GM19397 (cell line): ENCODE measurements at regions not wholly inside any gene's neighbourhood (a gene's known extent, or its start where the extent isn't known, plus 50 kb on each side); places are given as distances from the start of the nearest gene placed in this dataset.
"Not testable (repeated sequence)": the region's sequence is repeated elsewhere in the genome, so short reads cannot be mapped to it uniquely, and the experiment has no call there.

Experiments
- ATAC-seq: cut with Tn5 transposase; IDR thresholded peaks from one replicate; pipeline ENCODE4 v1.9.1; 2021; ENCODE audit warnings: mild to moderate bottlenecking, moderate library complexity; ENCODE audit not compliant: unreplicated experiment

- ATAC-seq: no peak
Measured at GRCh38 chr5:152184266-152184665, 220.8 kb downstream of the NMUR2 start.

- ATAC-seq: no peak
Measured at GRCh38 chr5:152181461-152181860, 223.6 kb downstream of the NMUR2 start.

- no peak for ATAC-seq
Measured at GRCh38 chr5:152178350-152178699, 226.8 kb downstream of the NMUR2 start.

DNA sequence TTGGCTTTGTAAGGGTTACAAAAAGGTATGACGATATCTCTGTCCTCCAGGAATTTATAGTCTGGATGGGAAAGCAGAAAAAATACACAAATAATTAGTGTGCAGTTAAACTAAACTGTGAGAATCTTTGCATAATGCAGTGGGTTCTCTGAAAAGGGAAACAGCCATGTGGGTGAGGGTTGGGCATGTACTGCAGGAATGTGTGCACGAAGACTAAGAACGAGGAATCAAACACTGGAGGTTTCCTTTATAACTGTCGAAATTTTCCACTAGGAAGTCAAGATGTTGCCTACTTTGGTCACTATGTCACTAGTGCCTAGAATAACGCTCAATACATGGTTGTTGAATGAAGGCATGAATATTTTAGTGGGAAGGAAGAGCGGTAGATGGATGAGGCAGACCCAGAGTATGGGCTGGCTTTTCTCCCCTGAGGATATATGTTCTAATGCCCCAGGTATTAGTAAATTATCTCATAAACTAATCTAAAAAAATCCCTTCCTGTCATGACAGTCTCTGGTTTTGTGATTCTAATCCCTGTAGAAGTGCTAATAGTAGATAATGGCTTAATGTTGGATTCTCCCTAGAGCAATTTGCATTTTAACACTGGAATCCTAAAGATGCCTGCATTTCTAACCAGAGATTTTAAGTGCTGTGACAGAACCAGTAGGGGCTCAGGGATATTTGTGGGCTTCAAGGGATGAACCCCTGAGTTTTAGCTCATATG, 227.3 kb downstream of the NMUR2 start:
- ATAC-seq: no peak

DNA sequence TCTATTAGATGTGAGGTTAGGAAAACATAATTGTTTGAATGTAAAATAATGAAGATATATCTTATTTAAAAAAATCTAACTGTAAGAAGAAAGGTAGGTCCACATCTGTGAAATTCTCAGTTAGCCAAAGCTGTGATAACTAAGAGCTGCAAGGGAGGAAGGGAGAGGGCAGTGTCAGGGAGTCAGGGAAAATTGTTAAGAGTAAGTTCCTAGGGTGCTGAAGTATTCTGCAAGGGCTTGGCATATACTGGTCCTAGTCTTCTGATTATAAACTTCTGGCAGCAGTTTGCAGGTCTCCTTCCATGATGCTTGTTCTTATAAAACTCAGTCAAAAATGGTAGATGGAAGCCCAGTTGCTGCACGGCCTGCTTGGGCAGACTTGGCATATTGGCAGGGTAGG, 233.2 kb downstream of the NMUR2 start:
- no peak for ATAC-seq

DNA sequence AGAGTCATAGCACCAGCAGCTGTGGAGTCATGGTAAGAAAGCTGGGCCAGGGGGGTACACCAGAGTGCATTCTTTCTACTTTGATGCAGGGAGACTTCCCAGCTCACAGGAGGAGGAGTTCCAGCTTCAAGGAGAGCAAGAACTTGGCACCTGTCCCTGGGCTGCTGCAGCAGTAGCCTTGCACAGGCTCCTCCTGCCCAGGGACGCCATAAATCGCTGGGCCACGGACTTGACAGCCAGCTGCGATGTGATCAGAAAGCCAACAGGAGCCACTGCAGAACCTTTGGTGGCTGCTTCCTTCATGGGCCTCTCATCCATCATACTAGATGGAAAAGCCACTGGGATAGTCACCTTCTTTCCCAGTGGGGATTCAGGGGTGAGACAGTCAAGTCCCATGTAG, 234.7 kb downstream of the NMUR2 start:
- no peak for ATAC-seq

DNA sequence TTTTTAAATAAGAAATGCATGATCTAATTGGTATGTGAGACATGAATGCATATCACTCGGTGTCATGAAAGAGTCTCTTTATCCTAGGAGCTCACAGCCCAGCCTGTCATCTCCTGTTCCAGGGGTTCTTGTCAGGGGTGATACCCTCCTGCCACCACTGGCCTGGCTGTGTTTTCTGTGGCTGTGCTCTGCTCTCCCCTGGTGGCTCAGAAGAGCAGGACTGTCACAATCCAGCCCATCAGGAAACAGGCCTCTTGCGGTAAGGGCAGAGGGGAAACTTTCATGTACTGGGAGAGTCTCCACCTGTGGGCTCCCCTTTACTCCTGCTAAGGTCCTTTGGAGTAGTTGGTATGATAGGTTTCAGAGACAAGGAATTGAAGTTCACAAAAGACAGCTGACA, 240.2 kb upstream of the GLRA1 start:
- ATAC-seq: no peak

- ATAC-seq: not testable (repeated sequence)
Measured at GRCh38 chr5:152159894-152160293, 235.2 kb upstream of the GLRA1 start.

DNA sequence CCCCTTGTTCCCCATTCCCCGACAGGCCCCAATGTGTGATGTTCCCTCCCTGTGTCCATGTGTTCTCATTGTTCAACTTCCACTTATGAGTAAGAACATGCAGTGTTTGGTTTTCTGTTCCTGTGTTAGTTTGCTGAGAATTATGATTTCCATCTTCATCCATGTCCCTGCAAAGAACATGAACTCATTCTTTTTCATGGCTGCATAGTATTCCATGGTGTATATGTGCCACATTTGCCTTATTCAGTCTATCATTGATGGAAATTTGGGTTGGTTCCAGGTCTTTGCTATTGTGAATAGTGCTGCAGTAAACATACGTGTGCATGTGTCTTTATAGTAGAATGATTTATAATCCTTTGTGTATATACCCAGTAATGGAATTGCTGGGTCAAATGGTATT, 229.8 kb upstream of the GLRA1 start:
- ATAC-seq: not testable (repeated sequence)

DNA sequence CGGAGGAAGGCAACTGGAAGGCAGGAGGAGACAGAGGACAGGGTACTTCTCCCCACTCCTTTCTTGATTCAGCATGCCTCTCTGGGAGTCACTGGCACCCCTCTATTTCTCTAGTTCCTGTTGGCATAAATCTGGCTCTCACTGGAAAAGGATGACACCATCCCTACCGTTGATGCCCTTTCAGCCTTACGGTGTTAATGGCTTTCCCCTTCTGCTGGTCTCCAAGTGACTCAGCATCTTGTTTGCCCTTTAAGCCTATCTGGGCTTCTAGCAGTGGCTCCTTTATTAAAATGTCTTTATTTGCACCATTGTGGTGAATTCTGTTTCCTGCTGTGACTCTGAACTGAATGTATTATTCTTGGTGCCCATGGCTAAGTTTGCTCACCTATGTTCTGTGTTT, 227.3 kb upstream of the GLRA1 start:
- no peak for ATAC-seq

DNA sequence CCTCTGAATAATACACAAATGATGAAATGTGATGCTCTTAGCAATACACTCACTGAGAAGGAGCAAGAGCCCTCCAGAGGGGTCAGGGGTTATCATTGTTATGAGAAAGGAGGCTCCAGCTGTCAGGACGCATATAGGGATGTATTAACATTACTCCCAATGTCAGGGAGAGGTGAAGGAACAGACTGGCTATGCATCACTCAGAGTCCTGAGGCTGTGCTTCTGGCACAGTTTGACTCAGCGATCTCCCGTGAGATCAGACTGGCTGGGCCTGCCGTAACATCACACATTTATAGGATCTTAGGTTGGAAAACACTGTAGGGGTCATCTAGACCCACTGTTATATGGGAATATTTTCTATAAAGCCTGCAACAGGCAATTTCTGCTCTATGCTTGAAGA, 226.5 kb upstream of the GLRA1 start:
- ATAC-seq: no peak

- ATAC-seq: no peak
Measured at GRCh38 chr5:152147286-152147685, 222.6 kb upstream of the GLRA1 start.

DNA sequence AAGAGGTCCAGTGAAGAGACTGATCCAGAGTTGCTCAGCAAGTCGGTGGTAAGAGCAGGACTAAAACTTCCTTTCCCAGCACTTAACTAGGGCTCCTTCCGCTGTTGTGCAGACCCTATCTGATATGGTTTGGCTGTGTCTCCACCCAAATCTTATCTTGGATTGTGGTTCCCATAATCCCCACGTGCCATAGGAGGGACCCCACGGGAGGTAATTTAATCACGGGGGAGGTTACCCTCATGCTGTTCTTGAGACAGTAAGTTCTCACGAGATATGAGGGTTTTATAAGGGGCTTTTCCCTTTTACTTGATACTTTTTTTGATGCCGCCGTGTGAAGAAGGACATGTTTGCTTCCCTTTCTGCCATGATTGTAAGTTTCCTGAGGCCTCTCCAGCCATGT, 221.9 kb upstream of the GLRA1 start:
- no peak for ATAC-seq

GRCh38 chr5:152144556-152144955, 219.9 kb upstream of the GLRA1 start:
- no peak for ATAC-seq

DNA sequence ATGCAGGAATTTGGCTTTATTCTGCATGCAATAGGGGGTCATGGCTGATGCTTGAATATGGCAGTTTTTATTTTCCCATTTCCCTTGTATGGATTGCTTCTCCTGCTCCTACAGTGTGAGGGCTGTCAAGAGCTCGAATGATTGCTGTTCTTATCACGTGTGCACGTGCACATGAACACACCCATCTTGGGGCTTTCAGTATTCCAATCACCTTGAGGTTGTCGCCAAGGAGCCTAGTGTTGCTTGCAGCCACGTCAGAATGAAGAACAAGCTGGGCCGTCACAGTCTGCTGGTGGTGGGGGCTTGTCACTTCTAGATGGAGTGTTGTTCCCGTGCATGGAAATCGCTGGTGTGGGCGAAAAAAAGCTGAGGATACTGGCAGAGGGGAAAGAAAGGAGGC, 219.4 kb upstream of the GLRA1 start:
- ATAC-seq: no peak

DNA sequence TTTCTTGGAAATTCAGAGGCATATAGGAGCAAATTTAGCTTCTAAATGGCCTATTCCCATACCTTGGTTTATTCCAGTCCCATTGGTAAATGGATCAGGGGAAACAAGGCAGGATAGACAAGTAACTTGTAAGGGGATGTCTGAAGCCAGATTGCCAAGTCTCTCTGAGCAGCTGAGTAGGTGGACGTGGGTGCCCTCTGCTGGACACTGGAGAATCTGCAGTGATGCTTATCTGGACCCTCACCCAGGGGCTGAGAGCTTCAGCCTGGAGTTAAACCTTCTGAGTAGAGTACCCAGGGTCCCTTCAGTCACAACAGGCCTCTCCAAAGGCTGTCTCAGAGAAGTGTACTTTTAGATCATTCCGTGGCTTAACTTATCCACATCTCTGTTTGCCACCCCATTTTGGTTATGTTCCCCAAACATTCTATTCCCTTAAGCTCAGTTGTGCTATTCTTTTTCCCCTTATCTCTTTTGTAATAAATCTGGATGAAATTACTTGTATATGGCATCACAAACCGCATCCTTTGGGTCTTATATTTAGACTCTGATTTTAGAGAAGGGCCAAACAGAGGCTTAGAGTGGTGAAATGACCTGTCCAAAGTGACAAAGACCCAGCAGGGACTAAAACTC, 218.3 kb upstream of the GLRA1 start:
- ATAC-seq: peak; percentile 85

- ATAC-seq: no peak
Measured at GRCh38 chr5:152140347-152140746, 215.7 kb upstream of the GLRA1 start.

DNA sequence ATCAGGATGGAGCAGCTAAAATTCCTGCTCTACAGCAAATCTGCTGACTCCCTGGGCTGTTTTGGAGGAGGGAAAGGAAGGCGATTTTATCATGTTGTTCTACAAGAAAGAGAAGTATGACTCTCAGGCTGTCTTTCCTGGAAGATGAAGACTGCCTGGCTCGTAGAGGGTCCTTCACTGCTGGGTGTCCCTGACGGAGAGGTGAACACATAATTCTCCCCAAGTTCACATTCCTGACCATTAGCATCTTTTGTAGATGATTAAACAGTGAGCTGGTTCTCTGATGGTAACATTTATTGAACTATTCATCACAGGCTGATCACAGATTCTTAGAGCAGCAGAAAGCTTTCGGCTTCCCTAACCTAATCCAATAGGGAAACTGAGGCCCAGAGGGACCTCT, 212.4 kb upstream of the GLRA1 start:
- ATAC-seq: no peak

- no peak for ATAC-seq
Measured at GRCh38 chr5:152136321-152136720, 211.7 kb upstream of the GLRA1 start.

- no peak for ATAC-seq
Measured at GRCh38 chr5:152135827-152136226, 211.2 kb upstream of the GLRA1 start.

DNA sequence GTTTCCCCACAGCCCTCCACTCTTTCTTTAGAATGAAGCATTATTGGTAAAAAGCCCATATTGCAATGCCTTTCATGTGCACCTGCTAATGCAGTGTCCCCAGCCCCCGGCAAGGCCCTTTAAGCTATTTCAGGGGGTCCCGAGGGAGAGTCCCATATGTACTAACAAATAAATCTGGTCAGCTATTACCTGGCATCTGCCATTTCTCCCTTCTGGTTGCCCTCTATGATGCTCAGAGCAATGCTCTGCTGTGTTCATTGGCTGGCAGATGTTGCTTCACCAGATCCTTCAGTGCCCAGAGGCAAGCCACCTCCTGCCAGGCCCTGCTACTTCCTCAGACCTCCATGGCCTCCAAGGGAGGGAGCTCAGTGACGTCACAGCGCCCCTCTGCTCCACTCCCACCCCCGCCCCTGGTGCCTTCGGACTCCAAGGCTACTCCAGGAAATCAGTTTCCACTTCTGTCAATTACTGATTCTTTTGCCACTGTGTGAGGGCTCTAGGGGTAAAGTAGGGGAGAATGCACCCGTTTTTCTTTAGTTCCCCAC, 201.1 kb upstream of the GLRA1 start:
- no peak for ATAC-seq

DNA sequence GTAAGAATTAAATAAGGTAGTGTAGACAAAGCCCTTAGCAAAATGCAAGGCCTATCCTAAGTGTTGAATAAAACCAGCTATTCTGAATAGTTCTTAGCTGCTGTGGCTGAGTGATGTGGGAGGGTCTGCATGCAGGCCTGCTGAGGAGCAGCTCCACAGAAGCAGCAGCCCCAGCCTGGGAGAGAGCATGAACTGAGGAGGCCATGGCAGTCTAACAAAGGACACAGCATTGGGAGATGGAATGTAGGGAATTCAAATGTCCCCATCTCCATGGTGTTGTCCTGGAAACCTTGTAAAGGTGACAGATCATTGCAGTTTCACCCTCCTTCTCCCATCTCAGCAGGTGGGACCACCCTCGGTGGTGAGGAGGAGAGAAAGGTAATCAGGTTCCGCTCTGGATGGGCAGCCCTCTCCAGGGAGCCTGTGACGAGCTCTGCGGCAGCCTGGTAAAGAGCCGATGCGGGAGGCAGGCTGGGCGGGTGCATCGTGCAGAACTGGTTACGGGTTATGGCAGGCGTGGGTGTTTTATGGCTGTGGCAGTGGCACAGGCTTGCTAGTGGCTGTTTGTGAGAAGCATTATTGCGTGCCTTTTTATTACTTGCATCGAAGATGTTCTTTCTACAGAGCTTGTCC, 199.9 kb upstream of the GLRA1 start:
- ATAC-seq: no peak
